AG04450 (cell line): ENCODE measurements at regions not wholly inside any gene's neighbourhood (a gene's known extent, or its start where the extent isn't known, plus 50 kb on each side); places are given as distances from the start of the nearest gene placed in this dataset.

Experiments used
- CTCF ChIA-PET: fragments of 300-600, 350-600 bp; formaldehyde crosslinking; extraction: SDS; loops from one replicate; lab custom pipeline; 2022; ENCODE audit warnings: antibody characterized with exemption, inconsistent platforms; lab: Charles Lee
- POLR2A ChIA-PET: fragments of 350-600 bp; formaldehyde crosslinking; extraction: SDS; loops from one replicate; lab custom pipeline; 2021; ENCODE audit warnings: antibody characterized with exemption, inconsistent platforms; lab: Yijun Ruan, JAX
- DNase-seq: peaks from one replicate; pipeline ENCODE4 v3.0.0-alpha.2; 2011; ENCODE audit warnings: low read depth, low spot score
- H3K27ac ChIP-seq: one replicate; pipeline ENCODE4 v1.5.1; 2012; ENCODE audit warnings: low read depth, low read length, control low read depth
- H3K27me3 ChIP-seq: one replicate; pipeline ENCODE4 v1.6.0; 2012; ENCODE audit warnings: low read length; ENCODE audit not compliant: control insufficient read depth, insufficient read depth
- H3K4me3 ChIP-seq: 2 replicates; pipeline ENCODE4 v1.5.1; 2011; ENCODE audit warnings: mild to moderate bottlenecking, low read depth, low read length, control low read depth
- H3K9me3 ChIP-seq: 2 replicates; pipeline ENCODE4 v1.5.1; 2012; ENCODE audit warnings: low read length; ENCODE audit not compliant: control insufficient read depth, insufficient read depth
- TF ChIP-seq, protein P1 (sequence below): IDR thresholded peaks from 2 replicates; pipeline ENCODE4 v1.5.1; 2011; ENCODE audit warnings: low read depth, low read length, control low read depth, inconsistent platforms

DNA sequence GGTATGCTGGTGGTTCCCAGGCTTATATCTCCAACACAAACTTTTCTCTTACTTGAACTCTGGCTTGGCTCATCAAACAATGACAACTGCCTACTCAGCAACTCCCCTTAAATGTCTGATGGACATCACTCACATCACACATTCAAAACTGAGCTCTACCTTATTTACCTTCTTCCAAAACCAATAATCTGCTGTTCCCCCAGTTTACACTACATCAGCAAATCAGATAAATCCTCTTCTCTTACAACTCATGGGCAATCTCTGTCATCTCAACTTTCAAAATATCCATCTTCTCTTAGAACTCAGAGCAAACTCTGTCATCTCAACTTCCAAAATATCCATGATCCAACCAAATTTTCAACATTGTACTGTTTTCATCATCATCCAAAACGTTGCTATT, 2347.9 kb upstream of the ACO1 start:
- POLR2A ChIA-PET = no interaction called here
- no peaks in the 10 kb centered on the region for H3K27me3 ChIP-seq
- no peak for DNase-seq
- H3K9me3 ChIP-seq = no peaks in the 10 kb centered on the region; the same call in 1 of the 2 replicates
- no peak overlapping the region for H3K27ac ChIP-seq
- TF ChIP-seq, protein P1, sequence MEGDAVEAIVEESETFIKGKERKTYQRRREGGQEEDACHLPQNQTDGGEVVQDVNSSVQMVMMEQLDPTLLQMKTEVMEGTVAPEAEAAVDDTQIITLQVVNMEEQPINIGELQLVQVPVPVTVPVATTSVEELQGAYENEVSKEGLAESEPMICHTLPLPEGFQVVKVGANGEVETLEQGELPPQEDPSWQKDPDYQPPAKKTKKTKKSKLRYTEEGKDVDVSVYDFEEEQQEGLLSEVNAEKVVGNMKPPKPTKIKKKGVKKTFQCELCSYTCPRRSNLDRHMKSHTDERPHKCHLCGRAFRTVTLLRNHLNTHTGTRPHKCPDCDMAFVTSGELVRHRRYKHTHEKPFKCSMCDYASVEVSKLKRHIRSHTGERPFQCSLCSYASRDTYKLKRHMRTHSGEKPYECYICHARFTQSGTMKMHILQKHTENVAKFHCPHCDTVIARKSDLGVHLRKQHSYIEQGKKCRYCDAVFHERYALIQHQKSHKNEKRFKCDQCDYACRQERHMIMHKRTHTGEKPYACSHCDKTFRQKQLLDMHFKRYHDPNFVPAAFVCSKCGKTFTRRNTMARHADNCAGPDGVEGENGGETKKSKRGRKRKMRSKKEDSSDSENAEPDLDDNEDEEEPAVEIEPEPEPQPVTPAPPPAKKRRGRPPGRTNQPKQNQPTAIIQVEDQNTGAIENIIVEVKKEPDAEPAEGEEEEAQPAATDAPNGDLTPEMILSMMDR = no peak
- CTCF ChIA-PET = no interaction called here
- no peak overlapping the region for H3K4me3 ChIP-seq

- DNase-seq = no peak
- Histone ChIP-seq H3K4me3 (no peak overlapping the region), H3K27ac (no peak overlapping the region), H3K27me3 (no peaks in the 10 kb centered on the region), H3K9me3 (no peaks in the 10 kb centered on the region)
- POLR2A ChIA-PET = no interaction called here
- TF ChIP-seq, protein P1 = no peak
- CTCF ChIA-PET = no interaction called here
Measured at GRCh38 chr9:30039712-30040111, 2344.7 kb upstream of the ACO1 start.

DNA sequence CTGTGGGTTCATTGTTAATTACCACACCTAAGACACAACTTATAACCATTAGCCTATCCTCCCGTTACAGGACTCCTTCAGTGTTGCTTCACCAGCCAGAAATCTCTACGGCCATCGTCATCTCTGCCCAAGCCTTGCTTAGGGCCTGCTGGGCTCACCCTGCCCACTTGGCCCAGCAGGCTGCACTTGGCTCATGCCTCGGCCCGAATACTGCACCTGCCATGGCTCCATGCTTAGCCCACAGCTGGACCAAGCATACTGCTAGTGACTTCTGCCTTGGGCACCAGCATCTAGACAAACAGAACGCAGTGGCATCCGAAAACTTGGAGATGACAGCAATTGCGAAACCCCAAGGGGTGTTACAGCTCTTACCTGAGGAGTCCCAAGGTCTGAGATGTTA, 2336.0 kb upstream of the ACO1 start:
- no peak overlapping the region for H3K4me3 ChIP-seq

DNA sequence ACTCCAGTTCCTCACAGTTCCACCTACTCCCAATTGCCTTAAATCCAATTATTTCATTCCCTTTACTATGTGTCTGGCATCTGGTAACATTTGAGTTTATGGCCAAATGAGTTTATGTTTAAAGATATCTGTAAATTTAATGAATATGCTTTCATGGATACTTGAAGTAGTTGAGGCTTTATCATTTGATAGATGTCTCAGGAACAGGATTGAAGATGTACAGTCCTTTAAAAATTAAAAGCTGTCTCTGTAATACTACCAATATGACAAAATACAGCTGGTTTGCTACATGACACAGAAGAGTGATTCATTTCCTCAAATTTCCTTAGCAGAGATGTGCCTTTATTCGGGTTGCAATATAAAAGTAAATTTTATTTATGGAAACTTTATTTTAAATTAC, 2326.0 kb upstream of the ACO1 start:
- POLR2A ChIA-PET = no interaction called here

More for the DNA sequence above, 2336.0 kb upstream of the ACO1 start:
- no peak for DNase-seq
- no peak overlapping the region for H3K27ac ChIP-seq
- CTCF ChIA-PET = no interaction called here
- TF ChIP-seq, protein P1 = no peak
- H3K27me3 ChIP-seq = no peaks in the 10 kb centered on the region
- peaks cover 3% of the 10 kb centered on the region; the same call in 1 of the 2 replicates for H3K9me3 ChIP-seq
- POLR2A ChIA-PET = no interaction called here

GRCh38 chr9:30060976-30061375, 2323.5 kb upstream of the ACO1 start:
- ChIA-PET CTCF (no interaction called here), POLR2A (no interaction called here)
- no peak overlapping the region for H3K27ac ChIP-seq

More for the DNA sequence above, 2326.0 kb upstream of the ACO1 start:
- no peaks in the 10 kb centered on the region; the same call in 1 of the 2 replicates for H3K9me3 ChIP-seq
- TF ChIP-seq, protein P1 = no peak
- DNase-seq = no peak
- no peak overlapping the region for H3K27ac ChIP-seq
- H3K27me3 ChIP-seq = no peaks in the 10 kb centered on the region
- H3K4me3 ChIP-seq = no peak overlapping the region
- CTCF ChIA-PET = no interaction called here

More at GRCh38 chr9:30060976-30061375, 2323.5 kb upstream of the ACO1 start:
- H3K9me3 ChIP-seq = no peaks in the 10 kb centered on the region; the same call in 1 of the 2 replicates
- no peaks in the 10 kb centered on the region for H3K27me3 ChIP-seq
- TF ChIP-seq, protein P1 = no peak
- H3K4me3 ChIP-seq = no peak overlapping the region
- DNase-seq = no peak
